ENCODE measurements at regions not wholly inside any gene's neighbourhood (a gene's known extent, or its start where the extent isn't known, plus 50 kb on each side); places are given as distances from the start of the nearest gene placed in this dataset.

DNA sequence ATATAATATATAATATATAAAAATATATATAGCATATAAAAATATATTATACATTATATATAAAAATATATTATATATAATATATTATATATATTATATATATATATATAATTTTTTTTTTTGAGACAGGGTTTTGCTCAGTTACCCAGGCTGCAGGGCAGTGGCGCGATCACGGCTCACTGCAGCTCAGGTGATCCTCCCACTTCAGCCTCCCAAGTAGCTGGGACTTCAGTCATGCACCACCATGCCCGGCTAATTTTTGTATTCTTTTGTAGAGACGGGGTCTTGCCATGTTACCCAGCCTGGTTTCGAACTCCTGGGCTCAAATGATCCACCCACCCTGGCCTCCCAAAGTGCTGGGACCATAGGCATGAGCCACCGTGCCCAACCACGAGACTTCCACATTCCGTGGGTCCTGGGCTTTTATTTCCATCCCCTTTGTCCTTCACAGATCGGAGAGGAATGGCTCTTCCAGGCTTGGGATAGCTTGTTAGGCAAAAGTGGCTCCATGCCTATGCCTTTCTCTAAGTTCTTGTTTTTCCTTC, 62.0 kb upstream of the IER5L start:
- no peak for DNase-seq (ENCODE audit: low read depth)
- TF ChIP-seq, protein P1, sequence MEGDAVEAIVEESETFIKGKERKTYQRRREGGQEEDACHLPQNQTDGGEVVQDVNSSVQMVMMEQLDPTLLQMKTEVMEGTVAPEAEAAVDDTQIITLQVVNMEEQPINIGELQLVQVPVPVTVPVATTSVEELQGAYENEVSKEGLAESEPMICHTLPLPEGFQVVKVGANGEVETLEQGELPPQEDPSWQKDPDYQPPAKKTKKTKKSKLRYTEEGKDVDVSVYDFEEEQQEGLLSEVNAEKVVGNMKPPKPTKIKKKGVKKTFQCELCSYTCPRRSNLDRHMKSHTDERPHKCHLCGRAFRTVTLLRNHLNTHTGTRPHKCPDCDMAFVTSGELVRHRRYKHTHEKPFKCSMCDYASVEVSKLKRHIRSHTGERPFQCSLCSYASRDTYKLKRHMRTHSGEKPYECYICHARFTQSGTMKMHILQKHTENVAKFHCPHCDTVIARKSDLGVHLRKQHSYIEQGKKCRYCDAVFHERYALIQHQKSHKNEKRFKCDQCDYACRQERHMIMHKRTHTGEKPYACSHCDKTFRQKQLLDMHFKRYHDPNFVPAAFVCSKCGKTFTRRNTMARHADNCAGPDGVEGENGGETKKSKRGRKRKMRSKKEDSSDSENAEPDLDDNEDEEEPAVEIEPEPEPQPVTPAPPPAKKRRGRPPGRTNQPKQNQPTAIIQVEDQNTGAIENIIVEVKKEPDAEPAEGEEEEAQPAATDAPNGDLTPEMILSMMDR (conservative IDR thresholded peaks at IDR 0.05; ENCODE audit: low read length), result no peak
- H3K4me3 ChIP-seq (ENCODE audit: low read length), result no peak overlapping the region

DNA sequence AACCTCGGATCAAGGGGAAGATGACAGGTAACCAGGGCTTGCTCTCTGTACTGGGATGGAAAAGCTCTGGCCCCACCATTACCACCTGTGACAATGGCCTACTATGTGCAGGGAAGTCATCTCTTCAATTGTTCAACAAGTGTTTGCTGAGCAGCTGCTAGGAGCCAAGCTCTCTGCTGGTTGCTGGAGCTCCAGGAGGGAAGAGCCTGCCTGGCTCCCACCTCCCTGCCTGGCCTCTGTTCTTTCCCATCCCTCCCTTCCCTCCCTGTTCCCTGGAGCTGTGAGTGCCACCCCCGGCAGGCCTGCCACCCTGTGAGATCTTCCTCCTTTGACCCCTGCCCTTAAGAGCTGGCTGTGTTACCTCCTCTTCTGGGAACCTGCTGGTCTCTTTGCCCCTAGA, 59.7 kb upstream of the IER5L start:
- H3K4me3 ChIP-seq (ENCODE audit: low read length), result no peak overlapping the region
- TF ChIP-seq, protein P1 (conservative IDR thresholded peaks at IDR 0.05; ENCODE audit: low read length), result no peak
- DNase-seq (ENCODE audit: low read depth), result no peak

DNA sequence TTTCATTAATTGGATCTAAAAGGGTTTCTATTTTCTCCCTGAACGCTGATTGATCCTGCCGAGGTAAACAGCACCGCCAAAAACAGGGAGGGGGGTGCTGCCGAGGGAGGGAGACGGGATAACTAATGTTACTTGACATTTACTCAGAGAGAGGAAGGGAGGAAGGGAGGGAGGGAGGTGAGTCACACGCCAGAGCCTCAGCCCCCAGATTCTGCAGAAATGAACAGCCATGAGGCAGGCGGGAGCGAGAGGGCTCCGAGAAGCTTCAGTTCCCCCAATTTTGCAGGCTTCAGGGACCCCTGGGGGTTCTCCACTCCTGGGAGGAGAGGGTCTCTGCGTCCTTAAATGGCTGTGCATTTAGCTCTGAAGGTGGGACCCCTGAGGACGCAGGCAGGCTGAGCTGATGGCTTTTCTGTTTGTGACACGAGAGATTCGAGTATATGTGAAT, 59.1 kb upstream of the IER5L start:
- TF ChIP-seq, protein P1 (conservative IDR thresholded peaks at IDR 0.05; ENCODE audit: low read length), result no peak
- DNase-seq (ENCODE audit: low read depth), result peak; percentile 40

DNA sequence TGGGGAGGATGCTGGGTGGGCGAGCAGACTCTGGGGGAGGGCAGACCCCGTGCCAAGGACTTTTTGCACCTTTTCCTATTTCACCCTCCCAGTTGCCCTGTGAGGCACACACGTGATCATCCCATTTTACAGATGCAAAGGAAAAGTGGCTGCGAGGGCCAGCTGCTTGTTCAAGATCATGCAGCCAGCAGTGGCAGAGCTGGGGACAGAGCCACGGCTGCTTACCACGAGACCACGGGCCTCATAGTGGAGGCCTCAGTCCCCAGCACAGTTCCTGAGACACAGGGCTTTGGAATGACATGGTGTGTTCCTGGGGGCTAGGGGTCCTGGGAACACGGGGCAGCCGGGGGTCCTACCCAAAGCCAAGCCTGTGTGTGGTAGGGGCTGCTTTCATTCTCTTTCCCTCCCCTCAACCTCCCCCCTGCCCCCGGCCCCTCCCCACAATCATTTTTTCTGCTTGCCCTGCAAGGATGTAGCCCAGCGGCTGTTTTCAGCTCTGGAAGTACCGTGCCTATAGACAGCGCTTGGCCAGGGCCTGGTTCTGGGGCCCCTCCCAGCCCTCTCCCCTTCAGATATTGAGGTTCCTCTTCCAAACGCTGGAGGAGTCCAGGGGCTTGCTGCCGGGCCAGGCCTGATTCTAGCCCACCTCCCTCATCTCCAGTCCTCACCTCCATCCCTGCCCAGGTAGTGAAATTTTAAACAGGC, 58.5 kb upstream of the IER5L start:
- TF ChIP-seq, protein P1 (conservative IDR thresholded peaks at IDR 0.05; ENCODE audit: low read length), result no peak
- DNase-seq (ENCODE audit: low read depth), result no peak
- H3K4me3 ChIP-seq (ENCODE audit: low read length), result no peak overlapping the region

More for the DNA sequence above, 59.1 kb upstream of the IER5L start:
- H3K4me3 ChIP-seq (ENCODE audit: low read length), result peak overlapping the region; percentile 20; the same call in 1 of the 2 replicates

DNA sequence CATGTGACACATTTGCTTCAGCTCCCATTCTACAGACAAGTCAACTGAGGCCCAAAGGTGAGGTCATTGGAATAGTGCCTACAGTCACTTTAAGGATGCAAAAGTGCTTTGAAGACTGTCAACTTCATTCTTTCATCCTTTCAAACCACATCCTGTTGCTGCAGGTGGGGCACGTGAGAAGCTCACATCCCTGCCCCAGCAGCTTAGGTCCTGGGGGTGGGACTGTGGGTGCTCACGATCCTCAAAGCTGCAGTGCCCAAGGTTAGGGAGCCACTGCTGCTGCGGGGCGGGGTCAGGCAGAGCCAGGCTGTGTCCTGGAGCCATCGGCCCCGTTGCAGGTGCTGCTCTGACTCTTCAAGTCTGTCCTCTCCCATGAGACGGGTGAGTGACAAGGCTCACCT, 57.9 kb upstream of the IER5L start:
- H3K4me3 ChIP-seq (ENCODE audit: low read length), result no peak overlapping the region
- TF ChIP-seq, protein P1 (conservative IDR thresholded peaks at IDR 0.05; ENCODE audit: low read length), result no peak
- DNase-seq (ENCODE audit: low read depth), result no peak

DNA sequence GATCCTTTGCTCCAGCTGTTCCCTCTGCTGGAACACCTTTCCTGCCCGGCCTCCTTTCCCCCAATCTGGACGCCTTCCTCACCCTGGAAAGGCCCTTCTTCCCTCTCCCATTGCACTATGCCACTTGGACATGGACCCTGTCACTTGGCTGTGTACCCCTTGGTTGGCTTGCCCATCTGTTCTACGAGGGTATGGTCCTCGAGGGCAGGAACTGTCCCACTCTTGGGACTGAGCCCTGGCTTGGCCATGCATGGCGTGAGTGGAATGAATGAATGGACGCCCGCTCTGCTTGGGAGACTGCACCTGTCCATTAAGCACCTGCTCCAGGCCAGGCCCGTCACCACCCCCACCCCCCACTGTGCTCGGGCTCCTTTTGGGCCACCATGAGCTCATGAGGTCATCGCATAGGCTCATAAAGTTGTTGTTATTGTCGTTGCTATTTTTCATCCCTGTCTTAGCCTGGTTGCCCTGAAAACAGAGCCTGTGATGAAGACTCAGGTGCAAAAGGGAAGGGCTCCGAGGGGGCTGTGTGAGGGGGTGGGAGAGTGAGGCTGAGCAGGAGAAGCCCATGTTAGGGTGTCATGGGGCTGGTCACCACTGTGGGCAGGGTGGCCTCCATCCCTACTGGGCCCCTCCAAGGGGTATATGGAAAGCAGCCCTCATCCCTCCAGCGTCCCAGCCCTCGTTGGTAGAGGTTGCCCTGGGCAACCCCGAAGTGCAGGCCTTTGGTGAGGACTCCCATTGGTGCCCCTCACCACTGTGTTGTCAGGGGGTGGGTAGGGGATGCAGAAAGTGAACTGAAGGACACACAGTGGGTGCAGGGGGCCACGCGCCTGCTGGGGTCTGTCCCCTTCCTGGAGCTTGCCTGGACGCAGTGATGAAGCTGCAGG, 57.2 kb upstream of the IER5L start:
- no peak overlapping the region for H3K4me3 ChIP-seq (ENCODE audit: low read length)
- DNase-seq (ENCODE audit: low read depth), result no peak
- TF ChIP-seq, protein P1 (conservative IDR thresholded peaks at IDR 0.05; ENCODE audit: low read length), result no peak
